Ammon's horn (tissue), 1 donor: ENCODE measurements at regions not wholly inside any gene's neighbourhood (a gene's known extent, or its start where the extent isn't known, plus 50 kb on each side); places are given as distances from the start of the nearest gene placed in this dataset.

Source experiments
- DNase-seq: peaks from one replicate; pipeline ENCODE4 v3.0.0-alpha.2; 2016; ENCODE audit warnings: low spot score

- no peak for DNase-seq
Measured at GRCh38 chr5:29949301-29949872, 1244.1 kb upstream of the CDH6 start.

DNA sequence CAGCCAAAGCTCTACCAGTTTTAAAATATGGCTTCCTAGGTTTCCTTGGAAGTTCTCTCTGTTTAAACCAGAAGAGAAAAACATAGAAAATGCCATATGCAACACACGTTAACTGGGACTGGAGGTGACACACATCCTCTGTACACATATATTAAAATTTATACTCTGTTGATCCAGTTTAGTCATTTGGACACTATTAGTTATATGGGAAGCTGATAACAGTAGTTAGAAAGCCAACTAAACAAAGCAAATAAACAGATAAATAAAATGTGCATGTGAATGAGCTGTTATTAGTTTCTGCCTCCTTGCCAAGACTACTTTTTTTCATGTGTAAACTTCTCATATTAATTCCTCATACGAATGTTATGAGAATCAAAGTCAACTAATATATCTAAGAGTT lies 1249.2 kb upstream of the CDH6 start:
- DNase-seq: no peak

DNA sequence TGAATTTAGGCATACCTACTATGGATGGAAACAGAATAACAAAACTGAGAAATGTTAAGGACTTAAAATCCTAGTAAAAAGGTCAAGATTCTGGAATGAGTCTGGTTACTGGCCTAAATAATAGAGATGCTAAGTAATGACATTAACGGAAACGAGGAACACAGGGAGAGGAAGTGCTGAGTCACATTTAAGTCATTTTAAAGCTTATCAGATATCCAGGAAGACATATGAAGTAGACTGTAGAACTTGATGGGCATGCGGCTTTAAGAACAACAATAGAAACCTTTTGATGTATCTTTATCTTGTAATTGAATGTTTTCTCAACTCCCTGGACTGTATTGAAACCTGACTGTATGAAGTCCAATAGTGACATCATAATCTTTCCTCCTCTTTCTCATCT lies 1251.4 kb upstream of the CDH6 start:
- DNase-seq: no peak

DNA sequence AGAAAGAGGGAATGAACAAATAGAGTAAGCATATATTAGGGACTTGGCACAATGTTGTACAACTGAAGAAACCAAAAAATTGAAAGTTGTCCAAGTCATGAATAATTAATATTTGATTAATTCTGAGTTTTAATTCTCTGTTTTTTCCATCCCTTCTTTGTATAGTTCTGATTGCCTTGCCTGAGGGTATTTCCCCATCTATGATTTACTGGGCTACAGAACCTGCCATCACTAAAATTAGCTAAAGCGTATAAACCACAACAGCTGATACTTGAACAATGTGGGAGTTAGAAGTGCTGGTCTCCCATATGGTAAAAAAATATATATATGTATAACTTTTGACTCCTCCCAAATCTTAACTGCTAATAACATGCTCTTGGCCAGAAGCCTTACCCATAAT lies 1253.5 kb upstream of the CDH6 start:
- DNase-seq: no peak

- no peak for DNase-seq
Measured at GRCh38 chr5:29935371-29935770, 1258.1 kb upstream of the CDH6 start.

GRCh38 chr5:29930316-29930715 lies 1263.2 kb upstream of the CDH6 start:
- no peak for DNase-seq

DNA sequence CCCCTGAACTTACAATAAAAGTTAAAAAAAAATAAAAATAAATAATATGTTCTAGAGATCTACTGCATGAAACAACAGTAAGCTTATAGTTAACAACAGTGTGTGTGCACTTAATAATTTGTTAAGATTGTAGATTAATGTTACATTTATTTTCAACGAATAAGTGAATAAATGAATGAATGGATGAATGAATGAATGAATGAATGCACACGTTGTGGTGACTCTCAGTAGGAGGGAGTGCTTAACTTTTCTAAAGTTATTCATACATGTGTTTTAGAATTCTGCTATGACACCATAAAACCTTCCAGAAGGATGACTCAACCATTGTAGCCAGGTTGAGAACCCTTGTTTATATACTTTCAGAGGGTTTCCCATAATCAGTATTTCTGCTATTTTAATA lies 1269.4 kb upstream of the CDH6 start:
- no peak for DNase-seq

- DNase-seq: no peak
Measured at GRCh38 chr5:29905626-29906353, 1287.7 kb upstream of the CDH6 start.

DNA sequence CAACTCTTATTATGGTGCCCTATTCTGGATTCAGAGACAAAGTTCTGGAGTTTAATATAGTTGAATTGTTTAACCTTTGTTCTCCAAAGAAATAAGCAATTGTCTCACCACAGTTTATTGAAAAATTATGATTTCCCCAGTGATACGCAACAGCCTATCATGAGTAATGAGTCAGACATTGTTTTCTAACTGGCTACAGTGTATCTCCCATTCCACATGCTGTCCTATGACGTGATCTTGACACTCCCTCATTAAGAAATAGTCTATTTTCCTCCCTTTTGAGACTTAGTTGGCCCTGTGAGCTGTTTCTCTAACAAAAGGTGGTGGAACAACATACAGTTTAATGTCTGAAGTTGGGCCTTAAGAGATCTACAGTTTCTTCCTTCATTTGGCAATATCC lies 1290.6 kb upstream of the CDH6 start:
- no peak for DNase-seq

- no peak for DNase-seq
Measured at GRCh38 chr5:29899583-29899982, 1293.9 kb upstream of the CDH6 start.

DNA sequence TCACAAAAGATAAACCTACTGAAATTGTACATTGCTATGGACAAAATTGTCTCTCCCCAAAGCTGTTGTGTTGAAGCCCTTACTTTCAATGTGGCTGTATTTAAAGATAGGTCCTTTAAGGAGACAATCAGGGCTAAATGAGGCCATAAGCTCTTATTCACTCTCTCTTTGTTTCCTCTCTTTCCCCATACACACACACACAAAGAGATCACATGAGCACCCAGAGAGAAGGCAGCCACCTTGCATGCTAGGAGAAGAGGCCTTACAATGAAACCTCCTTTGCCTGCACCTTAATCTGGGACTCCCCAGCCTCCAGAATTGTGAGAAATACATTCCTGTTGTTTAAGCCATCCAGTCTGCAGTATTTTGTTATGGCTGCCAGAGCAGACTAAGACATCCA lies 1295.6 kb upstream of the CDH6 start:
- no peak for DNase-seq

GRCh38 chr5:29896646-29897045 lies 1296.8 kb upstream of the CDH6 start:
- no peak for DNase-seq

GRCh38 chr5:29894668-29895067 lies 1298.8 kb upstream of the CDH6 start:
- DNase-seq: no peak

DNA sequence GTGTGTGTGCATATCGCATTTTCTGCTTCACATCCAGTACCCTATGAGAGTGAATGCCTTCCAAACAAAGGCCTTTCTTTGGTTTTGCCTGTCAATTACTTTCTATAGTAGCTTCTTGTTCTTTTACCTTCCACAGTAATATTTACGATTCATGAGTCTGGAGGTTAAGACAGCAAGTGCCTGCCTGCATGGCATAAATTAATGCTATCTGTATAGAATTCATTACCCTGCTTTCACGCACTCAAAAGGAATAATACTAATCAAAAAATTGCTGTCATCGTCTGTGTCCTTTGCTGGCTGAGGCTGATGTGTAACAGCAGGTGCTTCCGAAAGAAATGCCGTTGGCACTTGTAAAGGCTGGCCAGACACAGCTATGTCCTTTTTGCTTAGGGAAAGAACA lies 1304.4 kb upstream of the CDH6 start:
- no peak for DNase-seq

DNA sequence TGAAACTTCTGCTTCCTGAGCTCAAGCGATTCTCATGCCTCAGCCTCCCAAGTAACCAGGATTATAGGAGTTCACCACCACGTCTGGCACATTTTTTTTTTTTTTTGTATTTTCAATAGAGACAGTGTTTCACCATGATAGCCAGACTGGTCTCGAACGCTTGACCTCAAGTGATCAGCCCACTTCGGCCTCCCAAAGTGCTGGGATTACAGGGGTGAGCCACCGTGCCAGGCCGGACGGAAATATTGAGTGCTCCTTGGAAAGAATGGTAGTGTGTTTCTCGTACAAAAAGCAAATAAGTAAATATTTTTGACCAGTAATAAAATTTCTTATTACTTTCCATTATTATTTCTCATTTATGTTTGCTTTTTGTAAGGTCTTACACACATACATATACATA lies 1307.9 kb upstream of the CDH6 start:
- no peak for DNase-seq

- DNase-seq: no peak
Measured at GRCh38 chr5:29882036-29882435, 1311.5 kb upstream of the CDH6 start.

- no peak for DNase-seq
Measured at GRCh38 chr5:29879401-29879800, 1314.1 kb upstream of the CDH6 start.

DNA sequence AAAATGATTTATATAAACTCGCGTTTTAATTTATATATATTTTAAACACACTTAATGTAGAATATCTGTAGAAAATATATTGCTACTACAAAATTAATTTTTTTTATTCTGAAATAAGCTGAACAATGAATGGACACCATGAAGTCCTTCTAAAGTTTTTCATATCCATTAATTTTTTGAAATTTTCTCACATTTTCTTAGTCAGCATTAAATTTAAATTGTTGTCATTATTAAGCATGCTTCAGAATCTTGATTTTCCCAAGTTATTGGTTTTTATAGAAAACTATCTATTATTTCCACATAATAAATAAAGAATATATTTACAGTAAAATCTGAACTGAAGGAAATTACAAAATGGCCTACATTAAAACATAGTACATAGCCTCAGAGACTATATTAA lies 1314.9 kb upstream of the CDH6 start:
- DNase-seq: no peak

DNA sequence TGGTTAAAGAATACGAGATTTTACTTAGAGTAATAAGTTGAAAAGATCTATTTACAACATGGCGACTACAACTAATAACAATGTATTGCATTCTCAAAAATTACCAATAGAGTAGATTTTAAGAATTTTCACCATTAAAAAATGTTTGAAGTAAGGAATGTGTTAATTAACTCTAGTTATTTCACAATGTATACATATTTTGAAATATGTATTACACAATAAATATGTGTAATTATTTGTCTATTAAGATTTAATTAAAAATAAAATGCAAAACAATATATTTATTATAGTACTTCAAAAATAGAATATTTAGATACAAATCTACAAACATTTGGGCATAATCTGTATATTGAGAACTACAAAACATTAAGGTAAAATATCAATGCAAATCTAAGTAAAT lies 1326.3 kb upstream of the CDH6 start:
- DNase-seq: no peak

GRCh38 chr5:29853711-29854220 lies 1339.7 kb upstream of the CDH6 start:
- DNase-seq: no peak

DNA sequence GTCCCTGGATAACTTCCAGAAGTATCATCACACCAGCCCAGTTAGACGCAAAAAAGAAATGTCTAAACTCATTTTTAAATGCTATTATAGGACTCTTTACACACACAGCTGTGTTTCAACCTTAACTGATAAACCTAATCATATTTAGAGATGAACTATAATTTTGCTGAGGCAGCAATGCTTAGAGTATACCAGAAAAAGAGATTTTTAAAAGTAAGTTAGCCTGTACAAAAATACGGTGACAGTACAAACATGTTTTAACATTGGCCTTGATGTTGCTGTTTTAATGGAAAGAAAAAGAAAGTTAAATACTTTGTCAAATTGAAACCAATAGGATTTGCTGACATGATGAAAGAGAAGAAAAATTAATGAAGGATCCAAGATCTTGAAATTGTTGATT lies 1341.2 kb upstream of the CDH6 start:
- DNase-seq: no peak

- no peak for DNase-seq
Measured at GRCh38 chr5:29845206-29845605, 1348.3 kb upstream of the CDH6 start.

DNA sequence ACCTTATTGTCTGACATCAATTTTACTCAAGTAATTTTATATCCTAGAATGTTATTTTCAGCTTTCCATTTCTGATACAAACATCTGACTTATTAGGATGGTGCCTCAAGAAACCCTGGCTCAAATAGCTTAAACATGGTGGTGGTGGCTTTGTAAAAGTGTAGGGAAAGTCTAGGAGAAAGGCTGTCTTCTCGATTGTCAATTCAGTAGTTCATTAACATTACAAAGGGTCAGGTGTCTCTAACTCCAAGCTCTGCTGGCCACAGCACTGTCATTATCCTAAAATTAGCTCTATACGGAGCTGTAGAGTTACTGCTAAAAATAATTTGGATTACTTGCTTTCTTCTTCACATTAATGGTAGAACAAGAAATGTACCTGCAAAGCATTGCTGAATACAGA lies 1360.1 kb upstream of the CDH6 start:
- no peak for DNase-seq

GRCh38 chr5:29822521-29822920 lies 1371.0 kb upstream of the CDH6 start:
- no peak for DNase-seq
